ENCODE measurements at regions not wholly inside any gene's neighbourhood (a gene's known extent, or its start where the extent isn't known, plus 50 kb on each side); places are given as distances from the start of the nearest gene placed in this dataset.

- no peaks in the 10 kb centered on the region for H3K27me3 ChIP-seq
- peak in 1 of 2 donors; percentile 62 for ATAC-seq (ENCODE audit: low FRiP score in 2 of 2)
- TF ChIP-seq POLR2A (IDR thresholded peaks at IDR 0.05) (no peak), EP300 (IDR thresholded peaks at IDR 0.05) (no peak)
- DNase-seq: no peak
- H3K9me3 ChIP-seq: no peaks in the 10 kb centered on the region
- peak overlapping the region in 3 of 4 donors; percentile 26 to 74 (median 46) for H3K27ac ChIP-seq
- H3K4me1 ChIP-seq: peaks cover 10 to 31% (median 16%) of the 10 kb centered on the region in 4 donors
- H3K36me3 ChIP-seq: no peaks in the 10 kb centered on the region
- no peak overlapping the region for H3K4me3 ChIP-seq
- WGBS, 2 donors: 62 to 73% methylated on average over 3 of the region's 3 CpGs
Measured at GRCh38 chr3:31274326-31275024, 258.2 kb upstream of the STT3B start.

DNA sequence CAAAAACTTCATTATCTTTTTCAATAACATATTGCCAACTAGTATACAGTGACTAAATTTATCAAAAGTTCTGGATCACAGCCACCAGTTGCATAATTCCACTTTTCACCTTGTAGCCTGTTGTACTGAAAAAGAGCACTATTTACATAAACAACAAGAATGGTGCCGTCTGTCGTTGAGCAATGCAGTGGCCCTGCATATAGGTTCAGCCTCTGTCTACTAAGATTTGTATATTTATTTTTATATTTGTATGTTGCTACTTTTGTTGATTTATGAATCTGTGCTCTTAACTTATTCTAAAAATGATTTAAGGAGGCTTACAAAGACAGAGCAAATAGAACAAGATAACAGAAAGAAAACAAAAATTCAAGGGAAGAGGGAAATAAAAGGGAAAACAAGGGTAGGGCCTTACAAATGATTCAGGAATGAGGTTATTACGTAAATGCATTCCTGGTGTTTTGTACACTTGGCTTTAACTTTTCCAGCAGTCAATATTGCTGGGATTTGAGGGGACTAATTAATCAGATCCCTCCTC, 257.6 kb upstream of the STT3B start:
- TF ChIP-seq EP300 (IDR thresholded peaks at IDR 0.05) (no peak), POLR2A (IDR thresholded peaks at IDR 0.05) (no peak), POLR2AphosphoS5 (IDR thresholded peaks at IDR 0.05) (no peak)
- TF ChIP-seq, protein P1, sequence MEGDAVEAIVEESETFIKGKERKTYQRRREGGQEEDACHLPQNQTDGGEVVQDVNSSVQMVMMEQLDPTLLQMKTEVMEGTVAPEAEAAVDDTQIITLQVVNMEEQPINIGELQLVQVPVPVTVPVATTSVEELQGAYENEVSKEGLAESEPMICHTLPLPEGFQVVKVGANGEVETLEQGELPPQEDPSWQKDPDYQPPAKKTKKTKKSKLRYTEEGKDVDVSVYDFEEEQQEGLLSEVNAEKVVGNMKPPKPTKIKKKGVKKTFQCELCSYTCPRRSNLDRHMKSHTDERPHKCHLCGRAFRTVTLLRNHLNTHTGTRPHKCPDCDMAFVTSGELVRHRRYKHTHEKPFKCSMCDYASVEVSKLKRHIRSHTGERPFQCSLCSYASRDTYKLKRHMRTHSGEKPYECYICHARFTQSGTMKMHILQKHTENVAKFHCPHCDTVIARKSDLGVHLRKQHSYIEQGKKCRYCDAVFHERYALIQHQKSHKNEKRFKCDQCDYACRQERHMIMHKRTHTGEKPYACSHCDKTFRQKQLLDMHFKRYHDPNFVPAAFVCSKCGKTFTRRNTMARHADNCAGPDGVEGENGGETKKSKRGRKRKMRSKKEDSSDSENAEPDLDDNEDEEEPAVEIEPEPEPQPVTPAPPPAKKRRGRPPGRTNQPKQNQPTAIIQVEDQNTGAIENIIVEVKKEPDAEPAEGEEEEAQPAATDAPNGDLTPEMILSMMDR (IDR thresholded peaks at IDR 0.05): no peak
- WGBS, 2 donors: 41 to 52% methylated on average over 3 of the region's 3 CpGs
- peaks cover 10 to 31% (median 16%) of the 10 kb centered on the region in 4 donors for H3K4me1 ChIP-seq
- peak; percentile 50 to 73 for ATAC-seq (ENCODE audit: low FRiP score in 2 of 2)
- no peaks in the 10 kb centered on the region for H3K27me3 ChIP-seq
- H3K9me3 ChIP-seq: no peaks in the 10 kb centered on the region
- peak in 1 of 2 donors; percentile 37 for DNase-seq
- H3K4me3 ChIP-seq: no peak overlapping the region
- peak overlapping the region in 3 of 4 donors; percentile 46 to 74 (median 67) for H3K27ac ChIP-seq
- no peaks in the 10 kb centered on the region for H3K36me3 ChIP-seq

DNA sequence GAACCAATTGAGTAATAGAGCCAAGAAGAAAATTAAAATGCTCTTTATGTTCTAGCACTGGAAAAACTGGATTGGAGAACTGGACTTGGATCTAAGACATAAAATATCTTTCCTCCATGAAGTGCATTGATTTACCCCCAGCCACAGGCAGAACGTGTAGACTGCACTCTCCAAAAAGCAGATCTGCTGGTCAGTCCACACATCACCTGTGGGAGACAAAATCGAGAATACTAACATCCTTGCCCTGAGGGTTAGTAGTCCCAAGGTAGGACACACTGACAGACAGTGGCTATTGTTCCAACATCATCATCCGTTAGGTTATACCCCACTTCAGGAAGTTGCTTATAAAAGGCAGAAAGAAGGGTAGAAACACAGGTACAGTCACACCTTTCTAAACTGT, 257.1 kb upstream of the STT3B start:
- Histone ChIP-seq H3K27me3 (no peaks in the 10 kb centered on the region), H3K27ac (peak overlapping the region in 3 of 4 donors; percentile 46 to 74 (median 67)), H3K4me1 (peaks cover 10 to 31% (median 16%) of the 10 kb centered on the region in 4 donors), H3K36me3 (no peaks in the 10 kb centered on the region), H3K4me3 (no peak overlapping the region), H3K9me3 (no peaks in the 10 kb centered on the region)
- ATAC-seq (ENCODE audit: low FRiP score in 2 of 2): peak in 1 of 2 donors; percentile 9
- WGBS, 2 donors: 80% methylated on average over 3 of the region's 3 CpGs
- no peak for DNase-seq
- no peak for TF ChIP-seq POLR2A (IDR thresholded peaks at IDR 0.05)
- TF ChIP-seq POLR2AphosphoS5 (IDR thresholded peaks at IDR 0.05): no peak
- TF ChIP-seq, protein P1 (IDR thresholded peaks at IDR 0.05): no peak
- no peak for TF ChIP-seq EP300 (IDR thresholded peaks at IDR 0.05)

- no peaks in the 10 kb centered on the region for H3K36me3 ChIP-seq
- ATAC-seq (ENCODE audit: low FRiP score in 2 of 2) (no peak), DNase-seq (no peak)
- H3K9me3 ChIP-seq: no peaks in the 10 kb centered on the region
- no peak for TF ChIP-seq POLR2A (IDR thresholded peaks at IDR 0.05)
- TF ChIP-seq EP300 (IDR thresholded peaks at IDR 0.05): peak in 1 of 4 donors; percentile 30
- peak; percentile 27 to 56 for TF ChIP-seq POLR2AphosphoS5 (IDR thresholded peaks at IDR 0.05)
- TF ChIP-seq, protein P1 (IDR thresholded peaks at IDR 0.05): no peak
- no peak overlapping the region for H3K4me3 ChIP-seq
- 62 to 63% methylated on average over 2 of the region's 2 CpGs for WGBS, 2 donors
- peaks cover 10 to 31% (median 16%) of the 10 kb centered on the region in 4 donors for H3K4me1 ChIP-seq
- peak overlapping the region in 2 of 4 donors; percentile 25 to 49 for H3K27ac ChIP-seq
- no peaks in the 10 kb centered on the region for H3K27me3 ChIP-seq
Measured at GRCh38 chr3:31277582-31277981, 255.1 kb upstream of the STT3B start.

GRCh38 chr3:31278532-31278931, 254.2 kb upstream of the STT3B start:
- no peaks in the 10 kb centered on the region for H3K36me3 ChIP-seq
- ATAC-seq (ENCODE audit: low FRiP score in 2 of 2): no peak
- peak overlapping the region in 1 of 4 donors; percentile 49 for H3K27ac ChIP-seq
- 91 to 93% methylated on average over 5 of the region's 5 CpGs for WGBS, 2 donors
- H3K27me3 ChIP-seq: no peaks in the 10 kb centered on the region
- H3K4me1 ChIP-seq: peaks cover 10 to 31% (median 16%) of the 10 kb centered on the region in 4 donors
- no peak for DNase-seq
- H3K9me3 ChIP-seq: no peaks in the 10 kb centered on the region
- no peak for TF ChIP-seq EP300 (IDR thresholded peaks at IDR 0.05)
- TF ChIP-seq POLR2AphosphoS5 (IDR thresholded peaks at IDR 0.05): no peak
- no peak for TF ChIP-seq POLR2A (IDR thresholded peaks at IDR 0.05)
- TF ChIP-seq, protein P1 (IDR thresholded peaks at IDR 0.05): no peak
- no peak overlapping the region for H3K4me3 ChIP-seq
